ENCODE measurements at regions not wholly inside any gene's neighbourhood (a gene's known extent, or its start where the extent isn't known, plus 50 kb on each side); places are given as distances from the start of the nearest gene placed in this dataset.

DNA sequence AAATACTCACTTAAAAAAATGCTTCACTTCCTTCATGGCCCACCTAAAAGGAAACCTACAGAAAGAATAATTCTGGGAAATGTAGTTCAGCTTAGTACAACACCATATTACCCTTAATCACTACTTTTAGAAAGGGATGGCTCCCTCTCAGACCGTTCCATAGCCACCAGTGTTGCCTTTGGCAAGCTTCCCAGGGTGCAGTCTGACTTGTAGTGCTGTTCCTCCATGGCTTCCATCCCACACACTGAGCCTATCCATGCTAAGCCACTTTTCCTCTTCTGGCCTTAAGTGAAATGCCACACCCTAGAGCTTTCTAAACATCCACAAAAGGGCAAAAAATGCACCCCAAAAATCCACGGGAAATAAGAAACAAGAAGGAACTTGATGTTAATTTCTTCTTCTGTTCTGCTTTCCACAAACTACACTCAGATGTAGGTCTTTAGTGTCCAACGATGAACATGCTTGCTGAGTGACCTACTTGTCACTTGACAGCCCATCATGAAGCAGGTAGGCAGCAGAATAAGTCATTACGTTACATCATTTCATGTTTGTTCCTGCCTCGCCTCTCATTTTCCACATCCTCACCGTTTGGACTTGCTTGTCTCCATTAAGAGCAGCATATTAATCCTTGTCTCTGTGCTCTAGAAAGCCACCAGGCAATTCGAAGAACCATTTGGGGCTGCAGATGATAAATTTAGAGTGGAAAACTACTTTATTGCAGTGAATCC is 391.1 kb upstream of the GRAMD2B start:
- TF ChIP-seq, protein P1, sequence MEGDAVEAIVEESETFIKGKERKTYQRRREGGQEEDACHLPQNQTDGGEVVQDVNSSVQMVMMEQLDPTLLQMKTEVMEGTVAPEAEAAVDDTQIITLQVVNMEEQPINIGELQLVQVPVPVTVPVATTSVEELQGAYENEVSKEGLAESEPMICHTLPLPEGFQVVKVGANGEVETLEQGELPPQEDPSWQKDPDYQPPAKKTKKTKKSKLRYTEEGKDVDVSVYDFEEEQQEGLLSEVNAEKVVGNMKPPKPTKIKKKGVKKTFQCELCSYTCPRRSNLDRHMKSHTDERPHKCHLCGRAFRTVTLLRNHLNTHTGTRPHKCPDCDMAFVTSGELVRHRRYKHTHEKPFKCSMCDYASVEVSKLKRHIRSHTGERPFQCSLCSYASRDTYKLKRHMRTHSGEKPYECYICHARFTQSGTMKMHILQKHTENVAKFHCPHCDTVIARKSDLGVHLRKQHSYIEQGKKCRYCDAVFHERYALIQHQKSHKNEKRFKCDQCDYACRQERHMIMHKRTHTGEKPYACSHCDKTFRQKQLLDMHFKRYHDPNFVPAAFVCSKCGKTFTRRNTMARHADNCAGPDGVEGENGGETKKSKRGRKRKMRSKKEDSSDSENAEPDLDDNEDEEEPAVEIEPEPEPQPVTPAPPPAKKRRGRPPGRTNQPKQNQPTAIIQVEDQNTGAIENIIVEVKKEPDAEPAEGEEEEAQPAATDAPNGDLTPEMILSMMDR (IDR thresholded peaks at IDR 0.05; ENCODE audit: low read length, missing control alignments), result no peak
- peak; percentile 82 for DNase-seq (ENCODE audit: low read depth)
- H3K4me3 ChIP-seq (replicated peaks; ENCODE audit: low read depth, low read length), result no peak overlapping the region

DNA sequence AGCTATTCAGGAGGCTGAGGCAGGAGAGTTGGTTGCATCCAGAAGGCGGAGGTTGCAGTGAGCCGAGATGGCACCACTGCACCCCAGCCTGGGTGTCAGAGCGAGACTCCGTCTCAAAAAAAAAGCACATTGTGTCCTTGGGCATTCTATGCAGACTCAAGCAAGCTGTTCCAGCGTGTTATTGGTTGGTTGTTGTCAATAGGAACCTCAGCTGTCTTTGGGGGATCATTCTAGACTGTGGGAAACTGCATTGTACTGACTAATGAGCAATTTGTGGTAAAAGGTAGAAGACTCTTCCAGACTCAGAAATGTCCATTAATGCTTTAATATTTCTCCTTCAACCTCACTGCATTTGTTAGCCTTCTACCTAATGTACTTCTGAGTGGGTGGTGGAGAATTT is 379.5 kb upstream of the GRAMD2B start:
- no peak for DNase-seq (ENCODE audit: low read depth)
- H3K4me3 ChIP-seq (replicated peaks; ENCODE audit: low read depth, low read length), result no peak overlapping the region
- TF ChIP-seq, protein P1 (IDR thresholded peaks at IDR 0.05; ENCODE audit: low read length, missing control alignments), result no peak

DNA sequence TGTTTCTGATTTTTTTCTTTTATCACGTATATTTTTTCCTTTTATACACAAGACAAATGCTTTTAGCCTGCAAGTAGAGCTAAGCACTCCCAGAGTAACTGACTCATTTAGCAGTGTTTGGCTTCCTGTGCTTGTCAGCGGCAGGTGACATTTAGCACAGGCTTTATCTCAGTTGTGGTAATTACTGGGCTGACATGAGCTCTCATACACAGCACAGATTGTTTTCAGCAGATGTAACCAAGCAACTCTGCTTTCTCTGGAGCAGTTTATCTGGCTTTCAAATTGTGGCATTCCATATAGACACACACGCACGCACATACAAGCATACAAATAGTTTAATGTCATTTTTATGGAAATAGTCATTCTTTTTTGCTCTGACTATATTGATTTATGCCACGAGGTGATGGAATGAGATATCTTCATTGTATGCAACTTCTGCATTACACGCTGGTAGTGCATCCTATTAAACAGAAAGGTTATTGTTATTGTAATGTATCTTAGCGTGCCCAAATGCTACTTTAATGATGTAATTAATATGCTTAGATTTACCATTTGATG is 379.0 kb upstream of the GRAMD2B start:
- no peak overlapping the region for H3K4me3 ChIP-seq (replicated peaks; ENCODE audit: low read depth, low read length)
- DNase-seq (ENCODE audit: low read depth), result peak; percentile 93
- TF ChIP-seq, protein P1 (IDR thresholded peaks at IDR 0.05; ENCODE audit: low read length, missing control alignments), result no peak

DNA sequence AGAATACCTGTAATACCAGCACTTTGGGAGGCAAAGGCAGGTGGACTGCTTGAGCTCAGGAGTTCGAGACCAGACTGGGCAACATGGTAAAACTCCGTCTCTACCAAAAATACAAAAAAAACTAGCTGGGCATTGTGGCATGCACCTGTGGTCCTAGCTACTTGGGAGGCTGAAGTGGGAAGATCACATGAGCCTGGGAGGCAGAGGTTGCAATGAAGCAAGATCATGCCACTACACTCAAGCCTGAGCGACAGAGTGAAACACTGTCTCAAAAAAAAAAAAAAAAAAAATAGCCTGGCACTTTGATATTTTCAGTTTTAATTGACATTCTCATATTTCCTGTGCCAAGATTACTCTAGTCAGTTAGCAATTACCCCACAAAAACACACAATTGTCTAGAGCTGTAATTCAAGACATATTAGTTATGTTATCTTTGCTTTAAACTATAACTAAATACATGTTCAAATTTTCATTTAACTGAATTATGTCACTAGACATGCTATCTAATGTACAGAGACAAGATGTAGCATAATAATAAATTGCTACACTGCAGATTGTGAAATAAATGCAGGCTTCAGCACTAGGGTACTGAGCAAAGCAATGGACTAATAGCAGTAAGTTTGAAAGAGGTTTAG is 378.2 kb upstream of the GRAMD2B start:
- H3K4me3 ChIP-seq (replicated peaks; ENCODE audit: low read depth, low read length), result no peak overlapping the region
- TF ChIP-seq, protein P1 (IDR thresholded peaks at IDR 0.05; ENCODE audit: low read length, missing control alignments), result no peak
- DNase-seq (ENCODE audit: low read depth), result no peak

DNA sequence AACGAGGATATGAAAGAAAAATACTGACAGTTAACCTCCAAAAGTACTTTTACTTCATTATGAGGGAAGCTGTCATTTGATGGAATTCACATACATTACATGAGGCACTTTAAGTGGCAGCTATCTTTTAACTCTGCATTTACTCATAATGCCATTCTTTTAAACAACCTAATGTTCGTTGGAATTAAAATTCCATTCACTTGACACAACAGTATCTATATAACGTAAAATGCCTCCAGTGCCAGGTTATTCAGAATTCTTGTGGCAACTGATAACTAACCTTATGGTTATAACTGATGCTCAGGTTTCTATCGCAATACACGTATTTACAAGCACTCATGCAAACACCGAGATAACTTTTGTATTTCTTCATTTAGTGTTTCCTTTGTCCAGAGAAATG is 376.9 kb upstream of the GRAMD2B start:
- DNase-seq (ENCODE audit: low read depth), result no peak
- TF ChIP-seq, protein P1 (IDR thresholded peaks at IDR 0.05; ENCODE audit: low read length, missing control alignments), result no peak
- no peak overlapping the region for H3K4me3 ChIP-seq (replicated peaks; ENCODE audit: low read depth, low read length)

DNA sequence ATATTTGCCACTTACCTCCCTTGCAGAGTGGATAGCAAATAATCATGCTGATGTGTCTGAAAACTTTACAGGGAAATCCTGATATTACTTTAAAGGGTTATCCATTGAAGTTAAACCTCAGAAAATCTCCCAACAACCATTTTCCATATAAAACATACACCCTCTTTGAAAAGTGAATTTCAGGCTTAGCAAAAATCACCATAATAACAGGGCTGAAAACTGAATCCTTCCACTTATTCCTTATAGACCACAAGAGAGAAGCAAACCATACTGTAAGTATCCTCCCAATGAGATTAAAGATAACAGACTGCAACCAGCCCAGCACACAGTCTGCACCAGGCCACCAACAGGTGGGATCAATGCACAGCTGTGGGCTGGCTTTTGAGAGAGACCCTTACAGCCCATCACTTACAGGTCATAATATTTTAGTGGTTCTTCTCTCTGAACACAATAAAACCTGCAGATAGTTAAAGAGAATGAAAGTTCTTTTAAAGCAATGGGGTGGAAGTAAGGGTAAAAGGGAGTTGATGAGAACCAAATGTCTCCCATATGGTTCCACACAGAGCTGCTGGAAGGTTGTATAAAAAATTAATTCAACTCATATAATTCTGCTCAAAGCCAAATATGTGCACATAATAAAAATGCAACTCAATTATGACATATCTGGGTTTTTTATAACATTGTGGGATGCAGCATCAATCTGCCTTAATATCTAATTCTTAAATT is 376.2 kb upstream of the GRAMD2B start:
- H3K4me3 ChIP-seq (replicated peaks; ENCODE audit: low read depth, low read length), result no peak overlapping the region
- no peak for DNase-seq (ENCODE audit: low read depth)
- TF ChIP-seq, protein P1 (IDR thresholded peaks at IDR 0.05; ENCODE audit: low read length, missing control alignments), result no peak
